CD4-positive, alpha-beta T cell treated with Interleukin-10 for 1 hour (primary cell): ENCODE measurements at regions not wholly inside any gene's neighbourhood (a gene's known extent, or its start where the extent isn't known, plus 50 kb on each side); places are given as distances from the start of the nearest gene placed in this dataset.

ENCODE experiments used
- DNase-seq: peaks from one replicate; pipeline ENCODE4 v3.0.0-alpha.2; 2020

GRCh38 chr3:59280113-59280512, 230.3 kb upstream of the CFAP20DC start:
- DNase-seq: no peak

GRCh38 chr3:59277816-59278215, 228.0 kb upstream of the CFAP20DC start:
- no peak for DNase-seq

GRCh38 chr3:59277201-59277600, 227.4 kb upstream of the CFAP20DC start:
- no peak for DNase-seq

- no peak for DNase-seq
Observed at GRCh38 chr3:59273976-59274375, 224.2 kb upstream of the CFAP20DC start.

GRCh38 chr3:59271971-59272370, 222.1 kb upstream of the CFAP20DC start:
- no peak for DNase-seq

- DNase-seq: no peak
Observed at GRCh38 chr3:59270921-59271320, 221.1 kb upstream of the CFAP20DC start.

- DNase-seq: no peak
Observed at GRCh38 chr3:59270209-59270608, 220.4 kb upstream of the CFAP20DC start.

GRCh38 chr3:59268170-59268569, 218.3 kb upstream of the CFAP20DC start:
- no peak for DNase-seq

GRCh38 chr3:59267021-59267420, 217.2 kb upstream of the CFAP20DC start:
- no peak for DNase-seq

- no peak for DNase-seq
Observed at GRCh38 chr3:59266551-59266950, 216.7 kb upstream of the CFAP20DC start.

- DNase-seq: no peak
Observed at GRCh38 chr3:59265566-59265965, 215.7 kb upstream of the CFAP20DC start.

- DNase-seq: no peak
Observed at GRCh38 chr3:59264366-59264765, 214.5 kb upstream of the CFAP20DC start.

GRCh38 chr3:59263152-59263551, 213.3 kb upstream of the CFAP20DC start:
- no peak for DNase-seq

GRCh38 chr3:59262076-59262498, 212.3 kb upstream of the CFAP20DC start:
- no peak for DNase-seq

- DNase-seq: no peak
Observed at GRCh38 chr3:59261009-59261408, 211.2 kb upstream of the CFAP20DC start.

- no peak for DNase-seq
Observed at GRCh38 chr3:59258550-59259260, 208.9 kb upstream of the CFAP20DC start.

- no peak for DNase-seq
Observed at GRCh38 chr3:59257506-59257905, 207.7 kb upstream of the CFAP20DC start.

- DNase-seq: no peak
Observed at GRCh38 chr3:59256230-59256629, 206.4 kb upstream of the CFAP20DC start.

- no peak for DNase-seq
Observed at GRCh38 chr3:59254976-59255375, 205.2 kb upstream of the CFAP20DC start.

- no peak for DNase-seq
Observed at GRCh38 chr3:59254433-59254832, 204.6 kb upstream of the CFAP20DC start.

GRCh38 chr3:59253523-59253922, 203.7 kb upstream of the CFAP20DC start:
- DNase-seq: no peak

- DNase-seq: no peak
Observed at GRCh38 chr3:59251869-59252268, 202.0 kb upstream of the CFAP20DC start.

GRCh38 chr3:59250600-59250999, 200.8 kb upstream of the CFAP20DC start:
- no peak for DNase-seq

GRCh38 chr3:59249698-59250361, 200.0 kb upstream of the CFAP20DC start:
- no peak for DNase-seq

- no peak for DNase-seq
Observed at GRCh38 chr3:59249004-59249403, 199.2 kb upstream of the CFAP20DC start.
